ENCODE measurements at regions not wholly inside any gene's neighbourhood (a gene's known extent, or its start where the extent isn't known, plus 50 kb on each side); places are given as distances from the start of the nearest gene placed in this dataset.

DNA sequence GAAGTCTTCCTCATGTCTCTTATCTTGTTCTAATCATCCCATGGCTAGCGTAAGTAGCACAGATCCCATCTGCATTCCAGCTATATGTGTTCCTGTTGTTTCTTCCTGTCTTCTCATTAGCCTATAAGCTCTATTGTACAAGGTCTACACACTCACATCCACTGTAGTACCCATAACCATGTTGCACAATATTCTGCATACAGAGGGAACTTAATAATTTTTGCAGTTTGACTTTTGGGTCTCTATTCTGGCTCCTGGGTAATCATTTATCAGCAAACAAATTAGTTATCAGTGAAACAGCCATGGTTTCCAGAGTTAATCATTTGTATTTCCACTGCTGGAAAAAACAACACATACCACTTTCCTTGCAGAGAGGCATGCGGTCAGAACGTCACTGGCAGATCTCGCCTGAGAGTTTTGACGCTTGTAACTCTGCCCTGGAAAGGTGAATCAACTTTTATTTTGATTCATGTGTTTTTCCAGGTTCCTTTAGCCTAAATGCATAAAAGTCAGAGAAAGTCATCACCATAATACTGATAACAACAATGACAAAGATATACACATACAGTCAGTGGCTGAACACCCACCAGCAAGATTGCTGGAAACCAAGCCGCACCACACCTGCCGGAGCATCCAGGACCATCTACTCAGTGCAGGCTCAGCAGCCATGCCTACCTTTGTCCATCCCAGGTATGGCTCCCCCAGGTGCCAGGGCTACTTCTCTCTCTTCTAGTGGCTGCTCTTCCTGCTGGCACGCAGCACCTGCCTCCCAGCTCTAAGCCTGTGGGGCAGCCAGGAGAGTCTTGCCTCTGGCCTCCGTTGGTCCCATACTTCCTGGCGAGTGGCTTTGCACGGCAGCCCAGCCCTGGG lies 158.2 kb downstream of the QRSL1 start:
- no peak for TF ChIP-seq CTCF (IDR thresholded peaks at IDR 0.05)
- TF ChIP-seq EZH2phosphoT487 (IDR thresholded peaks at IDR 0.05) = no peak
- no peak for TF ChIP-seq EZH2 (IDR thresholded peaks at IDR 0.05)

All from neural progenitor cell (in vitro differentiated cells).